ENCODE measurements at regions not wholly inside any gene's neighbourhood (a gene's known extent, or its start where the extent isn't known, plus 50 kb on each side); places are given as distances from the start of the nearest gene placed in this dataset.

GRCh38 chr2:126808929-126809328, 89.8 kb upstream of the TEX51 start:
- Histone ChIP-seq H3K27ac (ENCODE audit: low read depth, low read length) (no peak overlapping the region), H3K4me2 (ENCODE audit: low read length) (no peak overlapping the region), H3K27me3 (ENCODE audit: control insufficient read depth, low read length) (no peaks in the 10 kb centered on the region; the same call in 1 of the 2 replicates), H3F3A (ENCODE audit: control insufficient read depth, insufficient read depth) (no peaks in the 10 kb centered on the region), H3K9me3 (ENCODE audit: control insufficient read depth, insufficient read depth, low read length) (no peaks in the 10 kb centered on the region), H4K20me1 (ENCODE audit: control insufficient read depth, insufficient read depth, low read depth, low read length) (no peaks in the 10 kb centered on the region), H3K9me2 (replicated peaks; ENCODE audit: control insufficient read depth, low read length) (no peaks in the 10 kb centered on the region), H3K4me1 (ENCODE audit: control insufficient read depth, low read length) (no peaks in the 10 kb centered on the region), H3K36me3 (ENCODE audit: control insufficient read depth, low read length) (no peaks in the 10 kb centered on the region), H3K79me2 (ENCODE audit: control insufficient read depth, low read length) (no peaks in the 10 kb centered on the region), H3K4me3 (ENCODE audit: low read length) (no peak overlapping the region)
- TF ChIP-seq EZH2phosphoT487 (IDR thresholded peaks at IDR 0.05; ENCODE audit: borderline replicate concordance, low read length): no peak
- no peak for TF ChIP-seq CTCF (IDR thresholded peaks at IDR 0.05; ENCODE audit: low read depth, low read length, poor library complexity, severe bottlenecking)

GRCh38 chr2:126809340-126809739, 89.3 kb upstream of the TEX51 start:
- H3K27me3 ChIP-seq (ENCODE audit: control insufficient read depth, low read length): no peaks in the 10 kb centered on the region; the same call in 1 of the 2 replicates
- H4K20me1 ChIP-seq (ENCODE audit: control insufficient read depth, insufficient read depth, low read depth, low read length): no peaks in the 10 kb centered on the region
- no peak overlapping the region for H3K4me2 ChIP-seq (ENCODE audit: low read length)
- H3K27ac ChIP-seq (ENCODE audit: low read depth, low read length): no peak overlapping the region
- no peaks in the 10 kb centered on the region for H3K79me2 ChIP-seq (ENCODE audit: control insufficient read depth, low read length)
- H3K9me2 ChIP-seq (replicated peaks; ENCODE audit: control insufficient read depth, low read length): no peaks in the 10 kb centered on the region
- H3K4me1 ChIP-seq (ENCODE audit: control insufficient read depth, low read length): no peaks in the 10 kb centered on the region
- no peaks in the 10 kb centered on the region for H3K9me3 ChIP-seq (ENCODE audit: control insufficient read depth, insufficient read depth, low read length)
- H3F3A ChIP-seq (ENCODE audit: control insufficient read depth, insufficient read depth): no peaks in the 10 kb centered on the region
- TF ChIP-seq EZH2phosphoT487 (IDR thresholded peaks at IDR 0.05; ENCODE audit: borderline replicate concordance, low read length): no peak
- TF ChIP-seq CTCF (IDR thresholded peaks at IDR 0.05; ENCODE audit: low read depth, low read length, poor library complexity, severe bottlenecking): no peak
- H3K4me3 ChIP-seq (ENCODE audit: low read length): no peak overlapping the region
- H3K36me3 ChIP-seq (ENCODE audit: control insufficient read depth, low read length): no peaks in the 10 kb centered on the region

GRCh38 chr2:126810001-126810400, 88.7 kb upstream of the TEX51 start:
- no peaks in the 10 kb centered on the region; the same call in 1 of the 2 replicates for H3K27me3 ChIP-seq (ENCODE audit: control insufficient read depth, low read length)
- H3F3A ChIP-seq (ENCODE audit: control insufficient read depth, insufficient read depth): no peaks in the 10 kb centered on the region
- no peaks in the 10 kb centered on the region for H3K9me2 ChIP-seq (replicated peaks; ENCODE audit: control insufficient read depth, low read length)
- H3K4me2 ChIP-seq (ENCODE audit: low read length): no peak overlapping the region
- no peaks in the 10 kb centered on the region for H3K36me3 ChIP-seq (ENCODE audit: control insufficient read depth, low read length)
- H3K4me1 ChIP-seq (ENCODE audit: control insufficient read depth, low read length): no peaks in the 10 kb centered on the region
- H3K9me3 ChIP-seq (ENCODE audit: control insufficient read depth, insufficient read depth, low read length): no peaks in the 10 kb centered on the region
- H3K4me3 ChIP-seq (ENCODE audit: low read length): no peak overlapping the region
- no peak overlapping the region for H3K27ac ChIP-seq (ENCODE audit: low read depth, low read length)
- no peaks in the 10 kb centered on the region for H4K20me1 ChIP-seq (ENCODE audit: control insufficient read depth, insufficient read depth, low read depth, low read length)
- no peak for TF ChIP-seq EZH2phosphoT487 (IDR thresholded peaks at IDR 0.05; ENCODE audit: borderline replicate concordance, low read length)
- TF ChIP-seq CTCF (IDR thresholded peaks at IDR 0.05; ENCODE audit: low read depth, low read length, poor library complexity, severe bottlenecking): no peak
- H3K79me2 ChIP-seq (ENCODE audit: control insufficient read depth, low read length): no peaks in the 10 kb centered on the region

All from DOHH2 (cell line).